ENCODE measurements at regions not wholly inside any gene's neighbourhood (a gene's known extent, or its start where the extent isn't known, plus 50 kb on each side); places are given as distances from the start of the nearest gene placed in this dataset.
A peak's percentile ranks its signal among the peaks of the same experiment; 100 is the strongest.

DNA sequence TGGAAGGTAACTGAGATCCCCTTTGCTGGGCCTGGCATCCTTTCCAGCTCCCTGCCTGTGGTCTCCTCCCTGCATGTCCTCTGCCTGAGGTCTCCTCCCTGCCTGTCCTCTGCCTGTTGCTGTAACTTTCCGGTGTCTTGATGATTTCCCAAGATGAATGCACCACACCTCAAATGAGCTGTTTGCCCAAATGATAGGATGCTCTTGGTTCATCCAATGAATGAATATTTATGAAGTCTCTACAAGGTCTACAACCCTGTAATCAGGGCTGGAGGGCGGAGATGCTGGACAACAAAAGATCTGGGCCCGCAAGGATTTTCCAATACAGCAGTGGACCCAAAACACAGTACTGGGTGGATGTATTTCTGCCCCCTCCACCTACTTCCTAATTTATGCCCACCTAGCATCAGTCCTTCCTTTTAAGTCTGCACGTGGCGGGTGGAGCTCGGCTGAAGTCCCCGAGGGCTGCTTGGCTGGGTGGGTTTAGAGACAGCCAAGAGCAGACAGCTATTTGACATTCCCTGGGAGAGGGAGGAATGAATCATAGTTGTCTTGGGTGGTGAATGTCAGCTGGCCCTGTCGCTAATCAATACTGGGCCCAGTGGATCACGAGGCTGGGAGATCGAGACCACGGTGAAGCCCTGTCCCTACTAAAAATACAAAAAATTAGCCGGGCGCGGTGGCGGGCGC lies 60.3 kb upstream of the GRHL3 start:
- TF ChIP-seq POLR2A (IDR thresholded peaks at IDR 0.05): no peak
- TF ChIP-seq, protein P1, sequence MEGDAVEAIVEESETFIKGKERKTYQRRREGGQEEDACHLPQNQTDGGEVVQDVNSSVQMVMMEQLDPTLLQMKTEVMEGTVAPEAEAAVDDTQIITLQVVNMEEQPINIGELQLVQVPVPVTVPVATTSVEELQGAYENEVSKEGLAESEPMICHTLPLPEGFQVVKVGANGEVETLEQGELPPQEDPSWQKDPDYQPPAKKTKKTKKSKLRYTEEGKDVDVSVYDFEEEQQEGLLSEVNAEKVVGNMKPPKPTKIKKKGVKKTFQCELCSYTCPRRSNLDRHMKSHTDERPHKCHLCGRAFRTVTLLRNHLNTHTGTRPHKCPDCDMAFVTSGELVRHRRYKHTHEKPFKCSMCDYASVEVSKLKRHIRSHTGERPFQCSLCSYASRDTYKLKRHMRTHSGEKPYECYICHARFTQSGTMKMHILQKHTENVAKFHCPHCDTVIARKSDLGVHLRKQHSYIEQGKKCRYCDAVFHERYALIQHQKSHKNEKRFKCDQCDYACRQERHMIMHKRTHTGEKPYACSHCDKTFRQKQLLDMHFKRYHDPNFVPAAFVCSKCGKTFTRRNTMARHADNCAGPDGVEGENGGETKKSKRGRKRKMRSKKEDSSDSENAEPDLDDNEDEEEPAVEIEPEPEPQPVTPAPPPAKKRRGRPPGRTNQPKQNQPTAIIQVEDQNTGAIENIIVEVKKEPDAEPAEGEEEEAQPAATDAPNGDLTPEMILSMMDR (IDR thresholded peaks at IDR 0.05): no peak
- peak in 1 of 2 donors; percentile 48 for DNase-seq (ENCODE audit: low spot score in 2 of 2)
- WGBS, 2 donors: 83 to 90% methylated on average over 16 of the region's 16 CpGs
- H3K4me3 ChIP-seq (ENCODE audit: low read depth, poor library complexity, severe bottlenecking): no peak overlapping the region
- intact Hi-C loops (cut with DNase I; ENCODE audit: low total_unique reads): no loop called here

- no peak for TF ChIP-seq POLR2A (IDR thresholded peaks at IDR 0.05)
- TF ChIP-seq, protein P1 (IDR thresholded peaks at IDR 0.05): no peak
- intact Hi-C loops (cut with DNase I; ENCODE audit: low total_unique reads): no loop called here
- H3K4me3 ChIP-seq (ENCODE audit: low read depth, poor library complexity, severe bottlenecking): no peak overlapping the region
- WGBS, 2 donors: 79 to 81% methylated on average over 2 of the region's 2 CpGs
- peak in 1 of 2 donors; percentile 66 for DNase-seq (ENCODE audit: low spot score in 2 of 2)
Measured at GRCh38 chr1:24257373-24257772, 61.8 kb upstream of the GRHL3 start.

- 70 to 71% methylated on average over 2 of the region's 2 CpGs for WGBS, 2 donors
- no peak overlapping the region for H3K4me3 ChIP-seq (ENCODE audit: low read depth, poor library complexity, severe bottlenecking)
- TF ChIP-seq, protein P1 (IDR thresholded peaks at IDR 0.05): no peak
- TF ChIP-seq POLR2A (IDR thresholded peaks at IDR 0.05): no peak
- DNase-seq (ENCODE audit: low spot score in 2 of 2): no peak
- intact Hi-C loops (cut with DNase I; ENCODE audit: low total_unique reads): no loop called here
Measured at GRCh38 chr1:24256687-24257086, 62.5 kb upstream of the GRHL3 start.

DNA sequence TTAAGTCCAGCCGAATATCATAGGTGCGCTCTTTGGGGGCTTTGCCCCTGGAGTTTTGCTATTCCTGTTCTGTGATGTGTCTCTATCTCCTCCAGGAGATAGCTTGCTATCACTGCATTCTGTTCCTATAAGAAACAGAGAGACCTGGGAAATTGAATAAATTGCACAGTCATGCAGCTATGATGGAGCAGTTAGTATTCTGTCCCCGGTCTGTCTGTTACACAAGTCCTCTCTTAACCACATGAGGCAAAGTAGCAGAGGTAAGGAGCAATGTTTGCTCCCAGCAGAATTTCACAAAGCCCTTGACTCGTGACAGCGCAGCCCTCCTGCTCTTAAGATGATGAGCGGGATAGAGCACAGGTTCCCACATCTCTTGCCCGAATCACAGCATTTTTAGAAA lies 63.9 kb upstream of the GRHL3 start:
- no peak for TF ChIP-seq POLR2A (IDR thresholded peaks at IDR 0.05)
- TF ChIP-seq, protein P1 (IDR thresholded peaks at IDR 0.05): no peak
- H3K4me3 ChIP-seq (ENCODE audit: low read depth, poor library complexity, severe bottlenecking): no peak overlapping the region
- intact Hi-C loops (cut with DNase I; ENCODE audit: low total_unique reads): no loop called here
- peak in 1 of 2 donors; percentile 50 for DNase-seq (ENCODE audit: low spot score in 2 of 2)
- 89 to 92% methylated on average over 7 of the region's 7 CpGs for WGBS, 2 donors

- intact Hi-C loops (cut with DNase I; ENCODE audit: low total_unique reads): no loop called here
- no peak overlapping the region for H3K4me3 ChIP-seq (ENCODE audit: low read depth, poor library complexity, severe bottlenecking)
- TF ChIP-seq POLR2A (IDR thresholded peaks at IDR 0.05): no peak
- TF ChIP-seq, protein P1 (IDR thresholded peaks at IDR 0.05): no peak
- peak in 1 of 2 donors; percentile 72 for DNase-seq (ENCODE audit: low spot score in 2 of 2)
- 87 to 88% methylated on average over 9 of the region's 9 CpGs for WGBS, 2 donors
Measured at GRCh38 chr1:24254783-24255182, 64.4 kb upstream of the GRHL3 start.

GRCh38 chr1:24253571-24253970 lies 65.6 kb upstream of the GRHL3 start:
- WGBS, 2 donors: 85 to 91% methylated on average over 6 of the region's 6 CpGs
- TF ChIP-seq, protein P1 (IDR thresholded peaks at IDR 0.05): no peak
- no peak for TF ChIP-seq POLR2A (IDR thresholded peaks at IDR 0.05)
- DNase-seq (ENCODE audit: low spot score in 2 of 2): no peak
- H3K4me3 ChIP-seq (ENCODE audit: low read depth, poor library complexity, severe bottlenecking): no peak overlapping the region
- intact Hi-C loops (cut with DNase I; ENCODE audit: low total_unique reads): no loop called here
